ENCODE measurements at regions not wholly inside any gene's neighbourhood (a gene's known extent, or its start where the extent isn't known, plus 50 kb on each side); places are given as distances from the start of the nearest gene placed in this dataset.

DNA sequence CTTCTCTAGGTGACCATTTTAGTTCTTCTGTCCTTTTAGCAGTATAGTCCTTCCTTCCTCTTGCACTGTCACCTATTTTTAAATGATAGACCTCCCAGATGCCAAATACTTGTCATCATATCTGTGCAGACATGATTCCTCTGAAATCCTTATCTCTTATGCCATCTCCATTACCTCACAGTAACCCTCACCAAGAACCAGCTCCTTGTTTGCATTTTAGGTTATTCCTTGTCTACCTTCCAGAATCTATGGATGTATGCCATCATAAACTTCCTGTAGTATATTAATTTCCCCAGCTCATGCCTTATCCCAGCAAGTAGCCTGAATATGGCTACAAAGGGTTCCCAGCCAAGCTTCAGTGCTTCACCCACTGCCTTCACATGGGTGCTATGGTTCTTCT is 1347.2 kb downstream of the ROBO1 start:
- Mint-ChIP-seq H3K36me3 (peaks cover 6% of the 10 kb centered on the region), H3K27me3 (no peaks in the 10 kb centered on the region), H3K9me3 (peaks cover 18% of the 10 kb centered on the region), H3K27ac (no peak overlapping the region), H3K4me3 (no peak overlapping the region), H3K4me1 (ENCODE audit: low read depth in 2 of 2) (no peaks in the 10 kb centered on the region)
- no peak for DNase-seq (ENCODE audit: low spot score)
- no peak for ATAC-seq

DNA sequence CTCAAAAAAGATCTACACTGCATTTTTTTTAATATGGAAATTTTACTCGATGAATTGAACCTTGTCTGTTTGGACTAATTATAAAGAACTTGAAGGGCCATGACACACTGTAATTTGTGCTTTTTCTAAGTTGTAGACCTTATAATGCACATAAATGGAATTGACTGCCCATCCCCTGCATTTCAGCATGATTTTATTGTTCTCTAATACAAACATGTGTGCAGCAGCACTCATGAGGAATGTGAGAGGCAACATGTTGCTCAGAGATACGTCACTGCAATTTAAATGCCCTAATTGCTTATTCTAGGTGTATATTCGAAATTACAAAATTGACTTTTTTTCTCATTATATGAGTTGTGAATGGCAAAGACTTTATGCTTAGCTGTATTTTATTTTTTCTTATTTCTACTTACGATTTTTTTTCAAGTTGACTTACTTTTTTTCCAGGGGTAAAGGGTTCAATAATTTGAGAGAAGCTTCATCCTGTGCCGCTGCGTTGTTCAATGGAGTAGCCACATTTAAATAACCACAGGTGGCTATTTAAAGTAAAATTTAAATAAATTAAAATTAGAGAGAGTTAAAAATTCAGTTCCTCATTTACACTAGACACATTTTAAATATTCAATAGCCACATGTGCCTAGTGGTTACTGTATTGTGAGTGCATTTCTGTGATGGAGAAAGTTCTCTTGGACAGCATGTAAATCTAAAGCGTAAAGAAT is 1346.4 kb downstream of the ROBO1 start:
- no peak overlapping the region for H3K4me3 Mint-ChIP-seq
- no peaks in the 10 kb centered on the region for H3K27me3 Mint-ChIP-seq

DNA sequence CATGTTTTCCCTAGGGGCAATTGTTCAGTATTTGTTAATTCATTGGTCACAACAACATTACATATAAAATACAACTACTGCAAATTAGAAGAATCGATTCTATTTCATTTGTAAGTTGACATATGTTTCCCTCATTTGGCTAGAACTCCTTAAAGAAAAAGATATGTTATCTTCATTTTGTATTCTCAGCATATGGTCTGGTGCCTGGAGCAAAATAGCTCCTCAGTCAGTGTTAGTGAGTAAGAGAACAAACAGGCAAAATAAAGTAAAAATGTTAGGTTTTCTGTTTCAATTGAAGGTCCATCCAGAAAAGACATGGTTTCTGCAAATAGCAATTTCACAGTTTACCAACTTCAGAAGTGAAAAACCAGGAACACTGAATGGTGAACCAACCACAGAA is 1343.1 kb downstream of the ROBO1 start:
- Mint-ChIP-seq H3K27ac (no peak overlapping the region), H3K4me3 (no peak overlapping the region), H3K9me3 (peaks cover 23% of the 10 kb centered on the region), H3K27me3 (no peaks in the 10 kb centered on the region), H3K4me1 (ENCODE audit: low read depth in 2 of 2) (no peaks in the 10 kb centered on the region), H3K36me3 (peaks cover 6% of the 10 kb centered on the region)
- DNase-seq (ENCODE audit: low spot score), result no peak
- ATAC-seq, result no peak

More for the DNA sequence above, 1346.4 kb downstream of the ROBO1 start:
- peaks cover 6% of the 10 kb centered on the region for H3K36me3 Mint-ChIP-seq
- no peak for ATAC-seq
- H3K27ac Mint-ChIP-seq, result no peak overlapping the region
- peaks cover 18% of the 10 kb centered on the region for H3K9me3 Mint-ChIP-seq
- DNase-seq (ENCODE audit: low spot score), result no peak
- H3K4me1 Mint-ChIP-seq (ENCODE audit: low read depth in 2 of 2), result no peaks in the 10 kb centered on the region

DNA sequence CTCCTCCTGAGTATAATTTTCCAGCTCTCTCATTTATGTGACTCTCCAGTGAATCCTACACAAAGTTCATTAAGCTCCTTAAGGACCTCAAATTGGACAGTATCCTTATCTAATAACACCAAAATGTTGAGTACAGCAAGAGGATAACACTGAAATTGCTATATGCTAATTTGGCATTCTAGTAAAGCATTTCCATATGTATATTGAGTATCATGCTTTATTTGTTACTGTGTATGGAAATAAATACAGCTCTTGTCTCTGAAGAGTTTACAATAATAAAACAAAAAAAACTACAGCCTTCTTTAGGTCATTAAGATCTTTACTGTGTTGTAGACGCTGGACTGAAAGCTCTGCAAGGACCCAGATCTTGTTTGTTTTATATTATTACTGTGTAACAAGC is 1341.3 kb downstream of the ROBO1 start:
- H3K36me3 Mint-ChIP-seq, result peaks cover 6% of the 10 kb centered on the region
- DNase-seq (ENCODE audit: low spot score) (no peak), ATAC-seq (no peak)
- H3K27ac Mint-ChIP-seq, result no peak overlapping the region
- H3K9me3 Mint-ChIP-seq, result peaks cover 16% of the 10 kb centered on the region
- no peaks in the 10 kb centered on the region for H3K27me3 Mint-ChIP-seq
- H3K4me3 Mint-ChIP-seq, result no peak overlapping the region
- H3K4me1 Mint-ChIP-seq (ENCODE audit: low read depth in 2 of 2), result no peaks in the 10 kb centered on the region

DNA sequence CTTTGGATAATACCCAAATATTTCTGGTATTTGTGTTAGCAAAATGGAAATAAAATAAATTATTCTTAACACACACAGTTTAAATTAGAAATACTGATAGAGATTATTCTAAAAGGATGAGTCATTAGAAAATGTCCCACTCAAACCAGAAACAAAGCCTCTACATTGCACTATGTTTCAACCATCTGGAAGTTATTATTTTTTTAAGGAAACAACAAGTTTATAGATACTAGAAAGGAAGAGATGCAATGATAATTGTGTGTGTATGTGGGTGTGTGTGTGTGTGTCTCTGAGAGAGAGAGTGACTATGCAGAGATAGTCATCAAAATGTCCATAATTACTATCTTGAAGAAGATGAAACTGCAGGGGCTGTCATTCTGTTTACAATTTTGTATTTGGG is 1340.5 kb downstream of the ROBO1 start:
- no peak overlapping the region for H3K27ac Mint-ChIP-seq
- ATAC-seq (no peak), DNase-seq (ENCODE audit: low spot score) (no peak)
- H3K9me3 Mint-ChIP-seq, result peaks cover 16% of the 10 kb centered on the region
- H3K36me3 Mint-ChIP-seq, result peaks cover 6% of the 10 kb centered on the region
- no peaks in the 10 kb centered on the region for H3K27me3 Mint-ChIP-seq
- H3K4me3 Mint-ChIP-seq, result no peak overlapping the region
- H3K4me1 Mint-ChIP-seq (ENCODE audit: low read depth in 2 of 2), result no peaks in the 10 kb centered on the region

DNA sequence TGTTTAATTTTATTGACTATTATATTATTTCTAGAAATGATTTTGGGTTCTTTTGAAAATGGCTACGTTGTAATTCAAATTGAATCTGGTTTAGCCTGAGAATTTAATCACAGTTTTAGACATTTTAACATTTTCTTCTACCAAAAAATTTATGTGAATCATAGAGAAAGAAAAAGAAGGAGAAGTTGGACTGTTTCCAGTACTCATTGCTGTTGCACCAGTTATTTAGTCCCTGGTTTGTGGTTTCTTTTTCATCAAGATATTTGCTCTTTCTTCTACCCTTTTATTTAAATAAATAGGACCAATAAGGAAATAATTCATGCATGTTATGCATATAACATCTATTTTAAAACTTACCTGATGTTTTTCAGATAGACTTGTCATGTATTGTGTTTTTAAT is 1337.1 kb downstream of the ROBO1 start:
- peaks cover 7% of the 10 kb centered on the region for H3K9me3 Mint-ChIP-seq
- no peaks in the 10 kb centered on the region for H3K4me1 Mint-ChIP-seq (ENCODE audit: low read depth in 2 of 2)
- no peak overlapping the region for H3K4me3 Mint-ChIP-seq
- H3K36me3 Mint-ChIP-seq, result no peaks in the 10 kb centered on the region
- H3K27ac Mint-ChIP-seq, result no peak overlapping the region
- DNase-seq (ENCODE audit: low spot score) (no peak), ATAC-seq (no peak)
- H3K27me3 Mint-ChIP-seq, result no peaks in the 10 kb centered on the region

DNA sequence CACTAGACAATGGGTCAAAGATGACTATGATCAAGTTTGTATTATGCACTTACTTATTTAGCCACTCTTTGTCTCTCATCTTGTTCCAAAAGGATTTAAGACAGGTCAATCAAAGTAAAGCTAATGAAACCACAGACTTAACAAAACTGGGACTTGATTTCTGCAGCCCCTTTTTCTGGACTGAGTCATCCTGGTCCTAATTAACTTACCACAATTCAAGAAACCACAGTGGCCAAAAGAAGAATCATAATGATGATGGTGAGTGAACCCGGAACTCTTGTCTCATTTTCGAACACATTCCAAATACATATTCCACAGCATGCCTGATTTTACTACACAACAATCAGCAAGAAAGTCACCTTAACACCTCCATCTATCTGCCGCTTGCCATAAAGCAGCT is 1333.0 kb downstream of the ROBO1 start:
- H3K9me3 Mint-ChIP-seq, result peaks cover 6% of the 10 kb centered on the region
- no peaks in the 10 kb centered on the region for H3K4me1 Mint-ChIP-seq (ENCODE audit: low read depth in 2 of 2)
- H3K27me3 Mint-ChIP-seq, result no peaks in the 10 kb centered on the region
- no peaks in the 10 kb centered on the region for H3K36me3 Mint-ChIP-seq
- H3K27ac Mint-ChIP-seq, result no peak overlapping the region
- no peak overlapping the region for H3K4me3 Mint-ChIP-seq
- DNase-seq (ENCODE audit: low spot score) (no peak), ATAC-seq (no peak)

DNA sequence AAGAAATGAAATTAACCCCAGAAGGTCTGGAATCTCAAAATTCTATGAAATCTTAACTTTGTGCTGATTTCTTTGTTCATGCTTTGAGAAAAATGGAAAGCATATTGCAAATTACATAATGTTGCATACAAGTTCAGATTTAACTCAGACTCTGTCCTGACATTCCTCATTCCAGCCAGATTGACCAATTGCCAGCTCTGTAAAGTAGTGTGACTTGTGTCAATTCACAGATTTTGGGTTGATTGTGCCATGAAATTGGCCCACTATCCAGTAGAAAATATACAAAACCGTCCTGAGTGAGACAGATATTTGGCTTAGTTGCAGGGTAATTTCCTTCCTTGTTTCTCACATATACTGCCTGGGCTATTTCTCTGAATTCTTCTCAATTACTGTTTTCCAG is 1312.6 kb downstream of the ROBO1 start:
- H3K36me3 Mint-ChIP-seq, result no peaks in the 10 kb centered on the region
- no peak overlapping the region for H3K4me3 Mint-ChIP-seq
- ATAC-seq (no peak), DNase-seq (ENCODE audit: low spot score) (no peak)
- peaks cover 12% of the 10 kb centered on the region for H3K9me3 Mint-ChIP-seq
- no peaks in the 10 kb centered on the region for H3K27me3 Mint-ChIP-seq
- H3K27ac Mint-ChIP-seq, result no peak overlapping the region
- H3K4me1 Mint-ChIP-seq (ENCODE audit: low read depth in 2 of 2), result no peaks in the 10 kb centered on the region

DNA sequence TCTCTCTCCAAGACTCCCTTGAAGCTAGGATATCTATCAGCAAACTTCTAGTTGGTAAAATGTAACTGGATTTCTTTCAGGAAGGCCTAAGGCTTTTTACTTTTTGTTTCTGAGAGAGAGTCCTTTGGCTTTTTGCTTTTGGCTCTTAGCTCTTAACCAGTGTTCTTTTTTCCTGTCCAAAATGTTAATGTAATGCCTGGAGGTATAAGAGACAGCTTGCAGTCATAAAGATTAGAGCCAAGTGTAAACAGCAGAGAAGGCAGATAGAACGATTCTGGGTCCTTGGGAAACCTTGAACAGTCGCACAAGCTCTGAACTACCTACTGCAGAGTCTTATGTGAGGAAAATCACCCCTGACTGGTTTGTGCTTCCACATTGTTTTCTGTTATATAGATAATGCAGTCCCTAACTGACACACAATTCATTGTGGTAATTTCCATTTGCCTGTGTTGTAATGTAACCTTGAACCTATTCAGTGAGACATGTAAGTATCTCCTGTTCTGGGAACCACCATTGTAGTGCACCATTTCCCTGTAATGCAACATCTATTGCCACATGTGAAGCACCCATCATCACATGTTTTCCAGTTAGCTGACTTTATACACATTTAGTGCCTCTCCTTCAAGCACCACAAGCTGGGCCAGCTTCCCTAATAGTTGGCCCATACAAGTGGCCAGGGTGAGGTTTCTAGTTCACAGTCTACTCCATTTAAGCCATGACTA is 1311.9 kb downstream of the ROBO1 start:
- Mint-ChIP-seq H3K4me1 (ENCODE audit: low read depth in 2 of 2) (no peaks in the 10 kb centered on the region), H3K4me3 (no peak overlapping the region), H3K36me3 (no peaks in the 10 kb centered on the region), H3K27me3 (no peaks in the 10 kb centered on the region), H3K9me3 (peaks cover 12% of the 10 kb centered on the region), H3K27ac (no peak overlapping the region)
- ATAC-seq, result no peak
- no peak for DNase-seq (ENCODE audit: low spot score)

DNA sequence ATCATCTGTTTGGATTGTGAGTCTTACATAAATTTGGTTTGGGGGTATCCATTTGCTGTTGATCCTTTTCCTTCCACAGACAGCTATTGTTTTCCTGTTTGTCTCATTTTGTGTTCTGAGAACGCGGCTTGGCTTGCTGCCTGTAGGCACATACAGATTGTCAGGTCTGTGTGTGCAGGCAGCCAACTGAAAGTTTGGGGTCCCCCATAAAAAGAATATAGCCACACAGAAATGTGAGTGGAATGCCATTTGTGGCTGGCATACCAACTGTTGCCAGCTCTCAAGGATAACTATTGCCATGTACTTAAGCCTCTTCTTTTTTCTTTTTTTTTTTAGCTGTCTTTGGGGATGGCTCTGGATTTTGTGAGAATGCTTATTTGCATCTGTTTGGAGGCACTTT is 1308.0 kb downstream of the ROBO1 start:
- ATAC-seq, result no peak
- Mint-ChIP-seq H3K4me3 (no peak overlapping the region), H3K27me3 (no peaks in the 10 kb centered on the region), H3K4me1 (ENCODE audit: low read depth in 2 of 2) (no peaks in the 10 kb centered on the region), H3K27ac (no peak overlapping the region), H3K36me3 (peaks cover 9% of the 10 kb centered on the region), H3K9me3 (peaks cover 10% of the 10 kb centered on the region)
- no peak for DNase-seq (ENCODE audit: low spot score)

DNA sequence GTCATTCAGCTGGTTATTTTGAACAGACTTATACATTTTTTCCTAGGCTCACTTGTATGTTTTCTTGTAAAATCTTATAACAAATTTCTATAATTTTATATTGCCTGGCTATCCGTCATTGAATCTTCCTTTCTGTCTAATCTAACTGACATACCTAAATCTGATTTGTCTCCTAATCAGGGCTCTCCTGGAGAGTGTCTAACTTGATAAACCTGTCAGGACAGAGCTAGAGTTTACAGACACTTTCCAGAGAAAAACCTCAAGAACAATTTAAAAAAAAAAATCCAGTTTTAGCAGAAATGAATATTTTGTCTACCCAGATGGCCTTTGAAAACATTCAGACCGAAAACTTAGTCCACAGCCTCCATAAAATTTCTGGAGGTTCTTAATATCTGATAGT is 1305.8 kb downstream of the ROBO1 start:
- H3K9me3 Mint-ChIP-seq, result peaks cover 12% of the 10 kb centered on the region
- ATAC-seq (no peak), DNase-seq (ENCODE audit: low spot score) (no peak)
- no peaks in the 10 kb centered on the region for H3K4me1 Mint-ChIP-seq (ENCODE audit: low read depth in 2 of 2)
- no peak overlapping the region for H3K4me3 Mint-ChIP-seq
- peaks cover 13% of the 10 kb centered on the region for H3K36me3 Mint-ChIP-seq
- H3K27ac Mint-ChIP-seq, result no peak overlapping the region
- no peaks in the 10 kb centered on the region for H3K27me3 Mint-ChIP-seq

DNA sequence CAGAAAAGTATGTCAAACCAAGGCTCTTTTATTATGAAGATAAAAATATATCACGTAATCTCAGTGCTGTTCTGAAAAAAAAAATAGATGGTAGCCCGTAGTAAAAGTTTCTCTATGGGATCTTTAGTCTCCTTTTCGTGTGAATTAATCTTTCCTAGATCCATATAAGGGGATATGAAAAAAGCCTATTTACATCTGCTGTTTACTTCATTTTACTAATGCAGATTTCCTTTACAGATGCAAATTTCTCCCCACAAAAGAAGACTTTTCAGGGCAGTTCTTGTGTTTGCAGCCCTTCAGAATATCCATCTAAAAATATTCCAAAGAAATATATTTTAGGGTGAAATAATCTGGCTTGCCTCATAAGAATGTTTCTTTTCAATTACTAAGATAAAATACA is 1291.7 kb downstream of the ROBO1 start:
- Mint-ChIP-seq H3K9me3 (peaks cover 7% of the 10 kb centered on the region), H3K4me3 (no peak overlapping the region), H3K36me3 (peaks cover 10% of the 10 kb centered on the region), H3K27me3 (no peaks in the 10 kb centered on the region), H3K27ac (no peak overlapping the region), H3K4me1 (ENCODE audit: low read depth in 2 of 2) (no peaks in the 10 kb centered on the region)
- DNase-seq (ENCODE audit: low spot score) (no peak), ATAC-seq (no peak)

DNA sequence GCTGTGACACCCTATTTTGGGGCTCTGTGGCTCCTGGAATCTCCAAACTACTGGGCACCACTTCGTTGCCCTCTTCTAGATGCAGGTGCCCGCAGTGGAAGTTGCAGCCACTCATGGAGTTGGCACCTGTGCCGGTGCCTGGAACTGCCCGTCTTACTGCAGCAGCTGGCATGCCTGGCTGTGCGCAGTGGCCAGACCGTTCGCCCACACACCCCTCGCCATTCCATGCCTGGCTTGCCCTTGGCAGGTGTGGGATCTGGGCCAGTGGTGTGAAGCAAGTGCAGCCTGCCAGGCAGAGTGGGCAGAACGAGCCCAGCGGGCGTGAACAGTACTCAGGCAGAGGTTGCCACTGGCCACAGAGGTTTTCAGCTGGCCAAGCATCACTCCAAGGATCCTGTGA is 1286.7 kb downstream of the ROBO1 start:
- Mint-ChIP-seq H3K9me3 (peaks cover 7% of the 10 kb centered on the region), H3K36me3 (peaks cover 4% of the 10 kb centered on the region), H3K4me1 (ENCODE audit: low read depth in 2 of 2) (no peaks in the 10 kb centered on the region), H3K27me3 (no peaks in the 10 kb centered on the region), H3K27ac (no peak overlapping the region), H3K4me3 (no peak overlapping the region)
- ATAC-seq, result peak in 1 of 2 donors; percentile 17
- no peak for DNase-seq (ENCODE audit: low spot score)

DNA sequence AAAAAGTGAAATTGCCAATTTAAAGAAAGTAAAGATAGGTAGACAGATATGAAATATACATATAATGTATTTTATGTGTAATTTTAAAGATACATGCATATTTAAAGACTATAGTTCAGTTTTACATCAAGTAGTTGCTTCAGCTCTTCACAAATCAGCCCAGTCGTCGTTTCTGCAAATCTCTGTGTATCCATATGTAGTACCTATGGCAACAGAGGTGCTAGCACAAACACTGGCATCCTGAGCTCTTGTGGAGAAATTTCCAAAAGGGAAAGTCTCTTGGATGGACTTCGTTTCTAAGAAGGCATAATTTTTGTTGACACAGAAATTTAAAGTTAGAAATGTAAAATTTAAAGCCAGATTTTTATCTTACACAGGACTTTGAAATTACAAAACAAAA is 1284.7 kb downstream of the ROBO1 start:
- ATAC-seq, result no peak
- peaks cover 10% of the 10 kb centered on the region for H3K9me3 Mint-ChIP-seq
- peaks cover 9% of the 10 kb centered on the region for H3K36me3 Mint-ChIP-seq
- no peak overlapping the region for H3K27ac Mint-ChIP-seq
- H3K4me3 Mint-ChIP-seq, result no peak overlapping the region
- H3K27me3 Mint-ChIP-seq, result no peaks in the 10 kb centered on the region
- H3K4me1 Mint-ChIP-seq (ENCODE audit: low read depth in 2 of 2), result no peaks in the 10 kb centered on the region
- DNase-seq (ENCODE audit: low spot score), result no peak

DNA sequence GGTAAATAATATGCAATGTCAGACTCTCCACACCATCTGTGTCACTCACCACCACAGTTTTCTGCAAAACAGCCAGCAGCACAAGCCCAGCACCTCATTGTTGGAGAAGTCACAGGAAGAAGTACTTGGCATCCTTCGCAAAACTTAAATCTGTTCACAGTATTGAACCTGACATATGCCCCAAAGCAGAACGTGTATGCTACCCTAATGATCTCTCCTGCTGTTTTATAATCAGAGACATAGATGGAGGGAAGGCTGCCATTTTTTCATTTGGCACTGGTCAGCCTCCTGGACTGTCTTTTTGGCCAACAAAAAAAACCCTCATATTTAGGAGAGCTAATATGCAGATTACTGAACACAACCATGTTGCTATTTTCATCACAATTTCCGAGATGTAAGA is 1272.9 kb downstream of the ROBO1 start:
- Mint-ChIP-seq H3K9me3 (peaks cover 10% of the 10 kb centered on the region), H3K4me3 (no peak overlapping the region), H3K27me3 (no peaks in the 10 kb centered on the region), H3K27ac (no peak overlapping the region), H3K36me3 (no peaks in the 10 kb centered on the region), H3K4me1 (ENCODE audit: low read depth in 2 of 2) (no peaks in the 10 kb centered on the region)
- ATAC-seq, result no peak
- DNase-seq (ENCODE audit: low spot score), result no peak

Measured in natural killer cell treated with Interleukin-12 subunit alpha and Interleukin-12 subunit beta and Interleukin-15 and Interleukin-18, amount 100 ng/mL, for 72 hours (primary cell).